Activated CD4-positive, CD25-positive, alpha-beta regulatory T cell treated with anti-CD3 and anti-CD28 coated beads, Interleukin-2, amount 50 U/mL, for 16 hours (primary cell): ENCODE measurements at regions not wholly inside any gene's neighbourhood (a gene's known extent, or its start where the extent isn't known, plus 50 kb on each side); places are given as distances from the start of the nearest gene placed in this dataset.

Experiments used
- DNase-seq: peaks from one replicate; pipeline ENCODE4 v3.0.0-alpha.2; 2020; ENCODE audit warnings: low read depth, low spot score

- DNase-seq: no peak
Measured at GRCh38 chr5:133741396-133741795, 129.1 kb upstream of the FSTL4 start.

GRCh38 chr5:133739181-133739780 lies 126.9 kb upstream of the FSTL4 start:
- DNase-seq: no peak

- DNase-seq: no peak
Measured at GRCh38 chr5:133738271-133738670, 125.9 kb upstream of the FSTL4 start.

GRCh38 chr5:133736512-133736911 lies 124.2 kb upstream of the FSTL4 start:
- no peak for DNase-seq

GRCh38 chr5:133735346-133735745 lies 123.0 kb upstream of the FSTL4 start:
- no peak for DNase-seq

DNA sequence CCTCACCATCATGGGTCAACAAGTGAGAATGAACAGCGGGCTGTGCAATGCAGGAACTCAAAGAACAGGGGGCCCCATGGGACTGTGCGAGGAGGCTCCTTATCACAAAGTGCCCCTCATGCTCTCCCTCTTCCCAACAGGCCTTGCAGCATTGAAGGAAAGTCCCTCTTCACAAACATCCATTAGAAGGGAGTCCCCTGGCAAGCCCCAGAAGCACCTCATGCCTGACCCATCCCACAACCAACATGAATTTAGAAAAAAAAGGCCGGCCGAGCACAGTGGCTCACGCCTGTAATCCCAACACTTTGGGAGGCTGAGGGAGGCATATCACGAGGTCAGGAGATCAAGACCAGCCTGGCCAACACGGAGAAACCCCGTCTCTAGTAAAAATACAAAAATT lies 122.6 kb upstream of the FSTL4 start:
- no peak for DNase-seq

DNA sequence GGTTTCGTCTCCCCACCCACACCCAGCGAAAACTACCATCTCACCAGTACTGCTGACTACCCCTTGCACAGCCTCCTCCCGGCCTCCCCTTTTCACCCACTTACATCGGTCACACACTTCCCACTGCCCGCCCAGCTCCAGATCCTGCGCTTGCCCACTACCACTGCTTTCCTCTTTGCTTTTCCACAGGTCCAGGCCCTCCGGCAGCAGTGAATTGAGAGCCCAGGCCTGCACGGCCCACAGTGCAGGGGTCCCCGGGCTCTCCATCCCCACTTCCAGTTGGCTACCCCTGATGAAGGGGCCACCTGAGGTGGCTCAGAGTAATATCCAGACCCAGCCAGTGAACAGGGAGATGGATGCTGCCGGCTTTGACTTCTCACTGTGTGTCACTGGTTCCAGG lies 120.2 kb upstream of the FSTL4 start:
- DNase-seq: no peak

GRCh38 chr5:133731951-133732350 lies 119.6 kb upstream of the FSTL4 start:
- no peak for DNase-seq

DNA sequence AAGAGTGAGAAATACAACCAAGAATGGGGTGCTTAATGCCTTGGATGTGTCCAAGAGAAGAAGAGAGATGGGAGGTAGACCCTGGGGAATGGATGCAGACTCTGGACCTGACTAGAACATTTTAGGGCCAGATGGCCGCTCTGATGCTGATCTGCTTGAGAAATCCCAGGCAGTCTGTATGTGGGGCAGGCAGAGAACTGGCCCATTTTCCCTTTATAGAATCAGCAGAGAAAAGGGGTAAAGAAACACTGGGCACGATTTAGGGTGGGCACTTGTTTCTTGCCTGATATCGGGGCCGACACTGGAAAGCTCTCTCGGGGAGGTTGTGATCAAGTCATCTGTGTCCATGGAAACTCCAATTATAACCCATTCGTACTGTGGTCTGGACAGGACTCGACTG lies 118.5 kb upstream of the FSTL4 start:
- no peak for DNase-seq

- DNase-seq: no peak
Measured at GRCh38 chr5:133730346-133730745, 118.0 kb upstream of the FSTL4 start.

- DNase-seq: no peak
Measured at GRCh38 chr5:133729800-133730199, 117.5 kb upstream of the FSTL4 start.

- no peak for DNase-seq
Measured at GRCh38 chr5:133728475-133728874, 116.1 kb upstream of the FSTL4 start.

GRCh38 chr5:133727636-133728035 lies 115.3 kb upstream of the FSTL4 start:
- DNase-seq: no peak

DNA sequence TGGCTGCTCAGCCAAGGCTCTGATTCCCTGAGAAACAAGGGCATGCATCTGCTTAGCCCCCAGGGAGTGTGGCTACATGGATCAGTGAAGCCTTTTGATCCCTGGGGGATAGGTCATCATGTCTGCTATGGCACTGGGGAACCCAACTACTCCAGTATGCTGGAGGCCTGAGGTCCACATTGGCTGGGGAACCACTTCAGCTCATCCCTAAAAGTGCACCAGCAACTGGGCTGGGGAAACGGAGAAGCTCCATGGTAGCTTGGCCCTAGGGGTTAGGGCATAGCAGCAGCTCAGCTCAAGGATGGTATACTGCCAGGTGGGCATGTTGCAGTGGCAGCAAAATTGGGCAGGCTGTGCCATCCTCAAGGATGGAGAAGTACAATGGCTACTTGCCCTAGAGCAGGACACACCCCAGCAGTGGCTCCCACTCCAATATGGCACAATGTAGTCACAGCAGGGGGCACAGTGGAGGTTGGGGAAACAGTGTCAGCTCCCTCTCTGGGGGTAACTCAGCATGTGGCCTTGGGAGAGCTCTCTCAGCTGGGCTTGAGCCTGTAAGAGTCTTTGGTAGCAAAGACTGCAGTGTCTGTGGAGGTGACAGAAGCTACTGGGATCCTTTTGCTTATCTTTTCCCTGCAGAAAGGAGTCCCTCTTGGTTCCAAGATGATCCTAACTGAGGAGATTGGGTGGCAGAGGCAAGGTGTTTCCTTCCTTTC lies 111.5 kb upstream of the FSTL4 start:
- DNase-seq: no peak

DNA sequence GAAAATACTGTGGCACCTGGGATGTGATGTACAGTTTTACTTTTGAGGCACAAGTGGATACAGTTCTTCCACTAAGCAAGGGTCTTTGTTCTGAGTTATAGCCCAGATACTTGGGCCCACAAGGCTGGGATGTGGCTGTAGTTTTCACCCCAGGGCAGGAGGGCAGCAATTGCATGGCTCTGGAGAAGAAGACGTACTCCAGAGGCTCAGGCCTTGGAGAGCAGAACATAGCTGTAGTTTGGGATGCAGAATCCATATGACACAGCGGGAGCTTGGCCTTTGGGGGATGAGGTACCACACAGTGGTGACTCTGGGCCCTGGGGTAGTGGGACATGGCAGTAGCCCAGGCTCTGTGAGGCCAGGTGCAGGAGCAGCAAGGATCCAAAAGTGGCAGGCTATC lies 110.8 kb upstream of the FSTL4 start:
- no peak for DNase-seq

GRCh38 chr5:133721365-133721764 lies 109.0 kb upstream of the FSTL4 start:
- DNase-seq: no peak

- DNase-seq: no peak
Measured at GRCh38 chr5:133718457-133718856, 106.1 kb upstream of the FSTL4 start.

- no peak for DNase-seq
Measured at GRCh38 chr5:133716532-133717183, 104.3 kb upstream of the FSTL4 start.

- DNase-seq: no peak
Measured at GRCh38 chr5:133715616-133716015, 103.3 kb upstream of the FSTL4 start.

- no peak for DNase-seq
Measured at GRCh38 chr5:133715216-133715615, 102.9 kb upstream of the FSTL4 start.

GRCh38 chr5:133714161-133714915 lies 102.0 kb upstream of the FSTL4 start:
- DNase-seq: no peak

GRCh38 chr5:133713751-133714150 lies 101.4 kb upstream of the FSTL4 start:
- DNase-seq: no peak
